Activated CD8-positive, alpha-beta T cell treated with anti-CD3 and anti-CD28 coated beads for 36 hours (primary cell): ENCODE measurements at regions not wholly inside any gene's neighbourhood (a gene's known extent, or its start where the extent isn't known, plus 50 kb on each side); places are given as distances from the start of the nearest gene placed in this dataset.

Experiments used
- ATAC-seq: fragments of 200-7000 bp; cut with Tn5 transposase; one replicate; pipeline ENCODE4 v1.10.0; 2021; ENCODE audit warnings: mild to moderate bottlenecking, moderate library complexity
- CTCF ChIA-PET: fragments of 350-600 bp; sonication (Branson Sonifier 250); formaldehyde crosslinking; loops from one replicate; lab custom pipeline; 2021; ENCODE audit warnings: antibody characterized with exemption; lab: Charles Lee
- POLR2A ChIA-PET: fragments of 350-600 bp; sonication (Branson Sonifier 250); formaldehyde crosslinking; loops from one replicate; lab custom pipeline; 2021; ENCODE audit warnings: antibody characterized with exemption; lab: Charles Lee
- DNase-seq: peaks from one replicate; pipeline ENCODE4 v3.0.0-alpha.2; 2020
- H3K27ac Mint-ChIP-seq: one replicate; pipeline ENCODE4 v1.8.0; 2021; ENCODE audit warnings: mild to moderate bottlenecking, mixed read lengths
- H3K27me3 Mint-ChIP-seq: one replicate; pipeline ENCODE4 v1.8.0; 2021; ENCODE audit warnings: mixed read lengths
- H3K36me3 Mint-ChIP-seq: one replicate; pipeline ENCODE4 v1.8.0; 2021; ENCODE audit warnings: low read depth, mixed read lengths
- H3K4me1 Mint-ChIP-seq: one replicate; pipeline ENCODE4 v1.8.0; 2021; ENCODE audit warnings: low read depth, mixed read lengths
- H3K4me3 Mint-ChIP-seq: one replicate; pipeline ENCODE4 v1.8.0; 2021; ENCODE audit warnings: mild to moderate bottlenecking, moderate library complexity, mixed read lengths
- H3K9me3 Mint-ChIP-seq: one replicate; pipeline ENCODE4 v1.8.0; 2021; ENCODE audit warnings: mixed read lengths
- intact Hi-C: fragments of 100-400 bp; cut with micrococcal nuclease; formaldehyde crosslinking; loops from one replicate; pipeline ENCODE4 v1.10.0; 2022
- TF ChIP-seq, protein P1 (sequence below): fragments of 200-600 bp; IDR thresholded peaks from one replicate; pipeline ENCODE4 v1.8.0; 2022; ENCODE audit warnings: antibody characterized with exemption, mild to moderate bottlenecking

DNA sequence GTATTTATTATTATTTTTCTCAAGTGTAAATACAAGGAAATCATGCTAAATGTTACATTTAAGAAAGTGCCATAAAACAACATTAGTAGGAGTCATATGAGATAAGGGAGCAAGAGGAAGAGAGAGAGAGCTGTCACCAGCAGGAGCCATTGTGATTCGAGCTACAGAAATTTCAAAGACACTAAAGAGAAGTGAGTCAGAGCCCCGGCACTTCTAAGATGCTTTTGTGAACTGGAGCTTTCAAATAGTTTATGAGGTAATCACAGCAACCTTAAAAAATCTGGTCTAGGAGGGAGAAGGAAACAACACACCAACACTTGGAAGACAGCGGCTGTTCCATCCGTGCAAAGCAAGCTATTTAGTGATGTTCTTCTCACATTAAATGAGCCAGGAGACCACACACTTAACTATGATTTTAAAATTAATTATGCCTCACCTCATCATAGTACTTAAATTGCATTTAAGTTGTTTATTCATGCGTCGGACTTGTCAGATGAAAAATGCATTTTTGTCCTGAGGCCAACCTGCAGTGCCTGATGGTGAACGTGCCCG lies 382.7 kb upstream of the SALL3 start:
- TF ChIP-seq, protein P1, sequence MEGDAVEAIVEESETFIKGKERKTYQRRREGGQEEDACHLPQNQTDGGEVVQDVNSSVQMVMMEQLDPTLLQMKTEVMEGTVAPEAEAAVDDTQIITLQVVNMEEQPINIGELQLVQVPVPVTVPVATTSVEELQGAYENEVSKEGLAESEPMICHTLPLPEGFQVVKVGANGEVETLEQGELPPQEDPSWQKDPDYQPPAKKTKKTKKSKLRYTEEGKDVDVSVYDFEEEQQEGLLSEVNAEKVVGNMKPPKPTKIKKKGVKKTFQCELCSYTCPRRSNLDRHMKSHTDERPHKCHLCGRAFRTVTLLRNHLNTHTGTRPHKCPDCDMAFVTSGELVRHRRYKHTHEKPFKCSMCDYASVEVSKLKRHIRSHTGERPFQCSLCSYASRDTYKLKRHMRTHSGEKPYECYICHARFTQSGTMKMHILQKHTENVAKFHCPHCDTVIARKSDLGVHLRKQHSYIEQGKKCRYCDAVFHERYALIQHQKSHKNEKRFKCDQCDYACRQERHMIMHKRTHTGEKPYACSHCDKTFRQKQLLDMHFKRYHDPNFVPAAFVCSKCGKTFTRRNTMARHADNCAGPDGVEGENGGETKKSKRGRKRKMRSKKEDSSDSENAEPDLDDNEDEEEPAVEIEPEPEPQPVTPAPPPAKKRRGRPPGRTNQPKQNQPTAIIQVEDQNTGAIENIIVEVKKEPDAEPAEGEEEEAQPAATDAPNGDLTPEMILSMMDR: no peak
- intact Hi-C loops: no loop called here
- no peak overlapping the region for H3K27ac Mint-ChIP-seq
- H3K27me3 Mint-ChIP-seq: no peaks in the 10 kb centered on the region
- H3K9me3 Mint-ChIP-seq: peaks cover 9% of the 10 kb centered on the region
- no peak for DNase-seq
- no peaks in the 10 kb centered on the region for H3K36me3 Mint-ChIP-seq
- ATAC-seq: no peak
- no peaks in the 10 kb centered on the region for H3K4me1 Mint-ChIP-seq
- ChIA-PET POLR2A (no interaction called here), CTCF (no interaction called here)
- H3K4me3 Mint-ChIP-seq: no peak overlapping the region

DNA sequence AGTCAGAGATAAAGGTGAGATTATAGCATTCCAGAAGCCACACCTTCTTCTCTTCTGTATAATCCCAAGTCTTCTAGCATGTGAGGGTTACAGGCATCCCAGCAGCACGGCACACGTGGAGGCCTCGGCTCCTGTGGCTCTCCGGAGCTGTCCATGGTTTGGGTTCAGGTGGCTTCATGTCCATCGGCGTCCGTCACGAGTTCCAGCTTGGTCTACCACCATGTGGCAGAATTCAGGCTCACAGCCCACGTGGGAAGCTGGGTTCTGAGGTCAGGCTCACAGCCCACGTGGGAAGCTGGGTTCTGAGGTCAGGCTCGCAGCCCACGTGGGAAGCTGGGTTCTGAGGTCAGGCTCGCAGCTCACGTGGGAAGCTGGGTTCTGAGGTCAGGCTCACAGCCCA lies 378.3 kb upstream of the SALL3 start:
- no peak for ATAC-seq
- intact Hi-C loops: no loop called here

DNA sequence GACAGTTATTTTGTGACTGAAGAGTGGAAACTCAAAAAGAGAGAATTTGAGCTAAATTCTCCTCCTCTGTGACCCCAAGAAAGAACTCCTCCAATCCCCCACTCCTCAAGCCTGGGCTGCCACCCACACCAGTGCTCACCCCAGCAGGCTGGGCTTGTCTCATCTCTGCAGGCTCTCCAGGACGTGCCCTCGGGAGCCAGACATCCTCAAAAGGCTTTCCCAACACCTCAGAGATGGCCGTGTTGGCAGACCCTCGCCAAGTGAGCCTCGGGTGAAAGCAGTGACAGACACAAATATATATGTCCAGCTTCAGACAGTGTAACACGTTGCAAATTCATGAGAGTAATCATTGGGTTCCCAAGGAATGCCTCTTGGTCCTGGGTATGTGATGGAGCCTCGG lies 377.7 kb upstream of the SALL3 start:
- Mint-ChIP-seq H3K9me3 (peaks cover 2% of the 10 kb centered on the region), H3K27ac (no peak overlapping the region), H3K36me3 (no peaks in the 10 kb centered on the region)

More for the DNA sequence above, 378.3 kb upstream of the SALL3 start:
- no peak for DNase-seq
- ChIA-PET CTCF (no interaction called here), POLR2A (no interaction called here)
- no peak overlapping the region for H3K27ac Mint-ChIP-seq
- H3K4me1 Mint-ChIP-seq: no peaks in the 10 kb centered on the region
- H3K27me3 Mint-ChIP-seq: no peaks in the 10 kb centered on the region
- H3K36me3 Mint-ChIP-seq: no peaks in the 10 kb centered on the region
- H3K9me3 Mint-ChIP-seq: peaks cover 3% of the 10 kb centered on the region
- no peak overlapping the region for H3K4me3 Mint-ChIP-seq
- TF ChIP-seq, protein P1: no peak

DNA sequence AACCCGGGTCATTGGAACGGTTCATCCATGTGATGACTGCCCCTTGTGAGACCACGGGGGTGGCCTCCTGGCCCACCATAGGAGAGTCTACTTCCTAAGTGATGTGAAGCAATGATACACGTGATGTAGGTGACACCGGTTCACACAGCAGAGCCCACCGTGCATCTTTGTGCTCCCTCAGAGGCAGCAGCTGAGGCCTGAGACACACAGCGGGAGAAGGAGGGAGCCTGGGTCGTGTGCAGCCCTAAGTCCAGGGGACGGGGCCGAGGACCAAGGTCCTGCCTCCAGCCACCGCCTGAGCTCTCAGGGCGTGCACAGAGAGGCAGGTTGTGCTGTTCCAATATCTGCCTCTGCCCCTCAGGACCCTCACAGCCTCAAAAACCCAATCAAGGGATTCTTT lies 377.2 kb upstream of the SALL3 start:
- intact Hi-C loops: no loop called here

More for the DNA sequence above, 377.7 kb upstream of the SALL3 start:
- ATAC-seq (no peak), DNase-seq (no peak)
- intact Hi-C loops: no loop called here
- Mint-ChIP-seq H3K27me3 (no peaks in the 10 kb centered on the region), H3K4me1 (no peaks in the 10 kb centered on the region), H3K4me3 (no peak overlapping the region)
- POLR2A ChIA-PET: no interaction called here
- TF ChIP-seq, protein P1: no peak
- CTCF ChIA-PET: no interaction called here

More for the DNA sequence above, 377.2 kb upstream of the SALL3 start:
- DNase-seq: no peak
- no peak overlapping the region for H3K27ac Mint-ChIP-seq
- H3K36me3 Mint-ChIP-seq: no peaks in the 10 kb centered on the region
- no peaks in the 10 kb centered on the region for H3K27me3 Mint-ChIP-seq
- ATAC-seq: no peak
- TF ChIP-seq, protein P1: no peak
- H3K4me1 Mint-ChIP-seq: no peaks in the 10 kb centered on the region
- peaks cover 2% of the 10 kb centered on the region for H3K9me3 Mint-ChIP-seq
- CTCF ChIA-PET: no interaction called here
- POLR2A ChIA-PET: no interaction called here
- no peak overlapping the region for H3K4me3 Mint-ChIP-seq
